ENCODE measurements at regions not wholly inside any gene's neighbourhood (a gene's known extent, or its start where the extent isn't known, plus 50 kb on each side); places are given as distances from the start of the nearest gene placed in this dataset.

DNA sequence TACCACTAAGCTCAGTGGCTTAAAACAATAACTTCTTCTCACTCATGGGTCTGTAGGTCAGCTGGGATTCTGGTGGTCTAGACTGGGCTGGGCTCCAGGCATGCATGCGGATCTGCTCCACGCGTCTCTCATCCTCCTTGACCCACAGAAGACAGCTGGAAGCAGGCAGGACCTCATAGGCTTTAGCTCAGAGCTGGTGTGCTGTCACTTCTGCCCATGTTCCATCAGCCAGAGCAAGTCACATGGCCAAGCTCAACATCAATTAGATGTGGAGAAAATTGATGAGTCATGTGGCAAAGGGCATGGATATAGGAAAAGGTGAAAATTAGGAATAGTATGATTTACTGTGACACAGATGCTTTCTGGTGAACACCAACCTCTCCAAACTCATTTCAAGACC is 57.4 kb upstream of the PSMF1 start:
- no peak for DNase-seq

DNA sequence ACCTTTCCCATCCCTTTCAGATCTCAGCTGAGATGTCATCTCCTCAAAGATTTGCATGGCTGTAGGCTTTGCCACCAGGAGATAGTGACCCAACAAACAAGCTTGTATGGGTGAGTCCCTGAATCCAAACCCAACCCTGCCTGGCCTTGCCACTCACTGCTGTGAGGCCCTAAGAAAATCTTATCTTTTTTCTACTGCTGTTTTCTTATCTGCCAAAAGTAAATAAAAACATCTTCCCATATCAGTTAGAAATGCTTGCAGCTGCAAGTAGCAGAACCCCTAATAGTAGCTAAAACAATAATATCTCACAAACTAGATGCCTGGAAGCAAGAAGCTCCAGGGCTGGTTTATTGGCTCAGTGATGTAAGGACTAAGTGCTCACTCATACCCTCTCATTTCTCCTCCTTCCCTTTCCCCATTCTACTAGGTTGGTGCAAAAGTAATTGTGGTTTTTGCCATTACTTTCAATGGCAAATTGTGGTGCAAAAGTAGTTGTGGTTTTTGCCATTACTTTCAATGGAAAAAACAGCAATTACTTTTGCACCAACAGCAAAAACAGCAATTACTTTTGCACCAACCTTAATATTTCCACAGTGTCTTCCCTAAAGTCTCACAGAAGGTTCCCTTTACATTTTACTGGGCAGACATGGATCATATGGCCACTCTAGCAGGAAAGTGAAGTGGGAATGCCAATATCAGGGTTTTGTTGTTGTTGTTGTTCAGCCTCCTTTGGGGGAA is 56.7 kb upstream of the PSMF1 start:
- no peak for DNase-seq

DNA sequence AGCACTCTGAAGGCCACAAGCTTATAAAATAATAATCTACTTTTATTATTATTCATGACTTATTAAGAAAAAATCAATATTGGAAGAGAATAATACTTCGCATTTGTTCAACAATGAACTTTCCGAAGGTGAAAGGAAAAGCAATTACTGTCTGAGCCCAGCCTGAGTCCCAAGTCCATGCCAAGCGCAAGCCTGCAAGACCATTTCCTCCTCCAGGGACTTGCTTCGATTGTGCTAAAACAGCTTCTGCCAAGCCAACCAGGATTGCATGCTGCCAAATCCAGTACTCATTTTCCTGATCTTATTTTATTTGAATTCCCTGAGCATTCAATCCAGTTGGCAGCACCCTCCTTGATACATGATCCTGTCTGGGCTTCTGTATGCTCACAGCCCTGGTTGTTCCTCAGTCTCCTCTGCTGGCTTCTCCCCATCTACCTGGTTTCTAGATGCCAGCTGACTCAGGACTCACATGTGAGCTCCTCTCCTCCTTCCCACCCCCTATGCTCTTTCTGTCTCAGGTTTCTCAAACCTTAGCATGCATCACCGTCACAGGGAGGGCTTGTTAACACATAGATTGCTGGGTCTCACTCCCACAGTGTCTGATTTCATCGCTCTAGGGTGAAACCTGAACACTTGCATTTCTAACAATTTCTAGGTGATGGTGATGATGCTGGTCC is 55.9 kb upstream of the PSMF1 start:
- DNase-seq = peak in 8 of 56 donors; percentile 8 to 24 (median 10)
